ENCODE measurements at regions not wholly inside any gene's neighbourhood (a gene's known extent, or its start where the extent isn't known, plus 50 kb on each side); places are given as distances from the start of the nearest gene placed in this dataset.

DNA sequence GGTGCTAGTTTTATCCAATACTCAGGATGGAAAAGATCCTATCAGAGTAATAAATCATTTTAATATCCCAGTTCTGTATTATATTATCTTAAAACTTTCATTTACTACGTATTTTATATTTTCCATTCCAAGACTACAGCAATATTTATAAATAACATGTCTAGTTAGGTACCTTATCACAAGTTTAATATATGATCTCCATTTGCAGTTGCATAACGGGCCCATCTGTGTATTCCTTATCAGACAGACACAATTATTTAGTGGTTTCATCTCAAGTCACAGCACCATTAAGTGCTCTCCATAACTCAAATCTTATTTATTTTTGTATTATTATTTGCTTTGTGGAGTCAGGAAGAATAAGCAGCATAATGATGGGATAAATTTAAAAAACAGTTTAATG lies 333.9 kb downstream of the SH2D1A start:
- no peak overlapping the region for H3K27ac ChIP-seq
- TF ChIP-seq, protein P1, sequence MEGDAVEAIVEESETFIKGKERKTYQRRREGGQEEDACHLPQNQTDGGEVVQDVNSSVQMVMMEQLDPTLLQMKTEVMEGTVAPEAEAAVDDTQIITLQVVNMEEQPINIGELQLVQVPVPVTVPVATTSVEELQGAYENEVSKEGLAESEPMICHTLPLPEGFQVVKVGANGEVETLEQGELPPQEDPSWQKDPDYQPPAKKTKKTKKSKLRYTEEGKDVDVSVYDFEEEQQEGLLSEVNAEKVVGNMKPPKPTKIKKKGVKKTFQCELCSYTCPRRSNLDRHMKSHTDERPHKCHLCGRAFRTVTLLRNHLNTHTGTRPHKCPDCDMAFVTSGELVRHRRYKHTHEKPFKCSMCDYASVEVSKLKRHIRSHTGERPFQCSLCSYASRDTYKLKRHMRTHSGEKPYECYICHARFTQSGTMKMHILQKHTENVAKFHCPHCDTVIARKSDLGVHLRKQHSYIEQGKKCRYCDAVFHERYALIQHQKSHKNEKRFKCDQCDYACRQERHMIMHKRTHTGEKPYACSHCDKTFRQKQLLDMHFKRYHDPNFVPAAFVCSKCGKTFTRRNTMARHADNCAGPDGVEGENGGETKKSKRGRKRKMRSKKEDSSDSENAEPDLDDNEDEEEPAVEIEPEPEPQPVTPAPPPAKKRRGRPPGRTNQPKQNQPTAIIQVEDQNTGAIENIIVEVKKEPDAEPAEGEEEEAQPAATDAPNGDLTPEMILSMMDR (conservative IDR thresholded peaks at IDR 0.05) = no peak
- no peak for TF ChIP-seq ZFX (IDR thresholded peaks at IDR 0.05)

GRCh38 chrX:124690495-124690894 lies 344.1 kb downstream of the SH2D1A start:
- no peak overlapping the region for H3K27ac ChIP-seq
- TF ChIP-seq ZFX (IDR thresholded peaks at IDR 0.05) = no peak
- TF ChIP-seq, protein P1 (conservative IDR thresholded peaks at IDR 0.05) = no peak

GRCh38 chrX:124699876-124700275 lies 353.5 kb downstream of the SH2D1A start:
- TF ChIP-seq, protein P1 (conservative IDR thresholded peaks at IDR 0.05) = no peak
- no peak for TF ChIP-seq ZFX (IDR thresholded peaks at IDR 0.05)
- no peak overlapping the region for H3K27ac ChIP-seq

DNA sequence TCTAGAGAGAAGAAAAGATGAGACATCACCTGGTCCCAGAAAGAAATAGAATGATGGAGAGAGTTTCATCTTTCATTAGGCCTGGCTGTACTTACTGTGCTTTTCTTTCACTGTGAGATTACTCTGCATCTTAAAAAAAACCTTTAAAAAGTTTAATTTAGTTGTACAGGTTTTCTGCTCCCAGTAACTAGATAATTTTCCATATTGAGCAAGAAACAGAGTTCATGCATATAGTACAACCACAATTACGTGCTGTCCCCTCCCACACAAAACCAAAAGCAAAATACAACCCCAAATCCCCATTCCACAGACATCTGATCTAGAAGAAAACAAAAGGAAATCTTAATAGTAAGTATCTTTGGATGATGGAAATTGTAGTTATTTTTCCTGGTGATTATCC lies 371.2 kb downstream of the SH2D1A start:
- no peak overlapping the region for H3K27ac ChIP-seq
- TF ChIP-seq, protein P1 (conservative IDR thresholded peaks at IDR 0.05) = no peak
- no peak for TF ChIP-seq ZFX (IDR thresholded peaks at IDR 0.05)

- TF ChIP-seq, protein P1 (conservative IDR thresholded peaks at IDR 0.05) = no peak
- no peak for TF ChIP-seq ZFX (IDR thresholded peaks at IDR 0.05)
- no peak overlapping the region for H3K27ac ChIP-seq
These were observed 372.7 kb downstream of the SH2D1A start for GRCh38 chrX:124719060-124719459.

- no peak for TF ChIP-seq ZFX (IDR thresholded peaks at IDR 0.05)
- TF ChIP-seq, protein P1 (conservative IDR thresholded peaks at IDR 0.05) = no peak
- H3K27ac ChIP-seq = no peak overlapping the region
These were observed 374.2 kb downstream of the SH2D1A start for GRCh38 chrX:124720532-124720931.

GRCh38 chrX:124725502-124725901 lies 379.1 kb downstream of the SH2D1A start:
- TF ChIP-seq, protein P1 (conservative IDR thresholded peaks at IDR 0.05) = no peak
- no peak for TF ChIP-seq ZFX (IDR thresholded peaks at IDR 0.05)

More at GRCh38 chrX:124725502-124725901, 379.1 kb downstream of the SH2D1A start:
- no peak overlapping the region for H3K27ac ChIP-seq
